Kidney (tissue), 13 donors: ENCODE measurements at regions not wholly inside any gene's neighbourhood (a gene's known extent, or its start where the extent isn't known, plus 50 kb on each side); places are given as distances from the start of the nearest gene placed in this dataset.

Source experiments
- DNase-seq, 5 donors: peaks; one replicate each; pipeline ENCODE4 v3.0.0-alpha.2; 2013 to 2020
- FAIRE-seq: peaks from 2 replicates; lab custom pipeline; 2012; peaks lifted over from hg19 to GRCh38; lab: Jason Lieb, UNC
- H3K27ac ChIP-seq, 2 donors: one replicate each; pipeline ENCODE4 v1.7.0; 2013; ENCODE audit warnings: low read depth in 2 of 2, low read length in 2 of 2, inconsistent platforms in 1 of 2
- H3K27me3 ChIP-seq: one replicate; pipeline ENCODE4 v1.7.1; 2013; ENCODE audit warnings: low read length, inconsistent platforms; ENCODE audit not compliant: control insufficient read depth, insufficient read depth
- H3K36me3 ChIP-seq, 3 donors: one replicate each; pipeline versions ENCODE4 v1.7.0 to v1.7.1; 2013; ENCODE audit warnings: low read length in 3 of 3, control low read depth in 1 of 3, inconsistent platforms in 1 of 3; ENCODE audit not compliant: insufficient read depth in 3 of 3, control insufficient read depth in 2 of 3
- H3K4me1 ChIP-seq, 3 donors: one replicate each; pipeline versions ENCODE4 v1.7.0 to v1.7.1; 2013; ENCODE audit warnings: low read length in 3 of 3, inconsistent platforms in 1 of 3, low read depth in 1 of 3; ENCODE audit not compliant: control insufficient read depth in 2 of 3, insufficient read depth in 2 of 3
- H3K4me3 ChIP-seq, 3 donors: one replicate each; pipeline versions ENCODE4 v1.7.0 to v1.8.1; 2013; ENCODE audit warnings: low read length in 3 of 3, control low read depth in 1 of 3, inconsistent platforms in 1 of 3
- H3K9ac ChIP-seq, 3 donors: one replicate each; pipeline versions ENCODE4 v1.7.0 to v1.7.1; 2013; ENCODE audit warnings: low read length in 3 of 3, control low read depth in 1 of 3, inconsistent platforms in 1 of 3
- H3K9me3 ChIP-seq, 3 donors: one replicate each; pipeline versions ENCODE4 v1.7.0 to v1.7.1; 2013; ENCODE audit warnings: low read length in 3 of 3, control low read depth in 1 of 3, inconsistent platforms in 1 of 3; ENCODE audit not compliant: control insufficient read depth in 2 of 3, insufficient read depth in 1 of 3
- intact Hi-C: fragments of 100-400 bp; cut with DNase I; formaldehyde crosslinking; loops from one replicate; pipeline ENCODE4 v1.11.1; 2022
- TF ChIP-seq, protein P1 (sequence below): IDR thresholded peaks from 3 replicates; pipeline ENCODE4 v1.5.1; 2012; ENCODE audit warnings: mild to moderate bottlenecking, moderate library complexity, borderline replicate concordance; ENCODE audit not compliant: insufficient read depth; ENCODE audit errors: extremely low read depth
- donor health status: control.
- donor health status: control.
- donor health status: control.
- donor health status: control.
- donor health status: control.
- donor health status: DM: yes; HTN: yes; CAD: no.
- donor health status: Normal renal cell carcinoma (clear cell type).

DNA sequence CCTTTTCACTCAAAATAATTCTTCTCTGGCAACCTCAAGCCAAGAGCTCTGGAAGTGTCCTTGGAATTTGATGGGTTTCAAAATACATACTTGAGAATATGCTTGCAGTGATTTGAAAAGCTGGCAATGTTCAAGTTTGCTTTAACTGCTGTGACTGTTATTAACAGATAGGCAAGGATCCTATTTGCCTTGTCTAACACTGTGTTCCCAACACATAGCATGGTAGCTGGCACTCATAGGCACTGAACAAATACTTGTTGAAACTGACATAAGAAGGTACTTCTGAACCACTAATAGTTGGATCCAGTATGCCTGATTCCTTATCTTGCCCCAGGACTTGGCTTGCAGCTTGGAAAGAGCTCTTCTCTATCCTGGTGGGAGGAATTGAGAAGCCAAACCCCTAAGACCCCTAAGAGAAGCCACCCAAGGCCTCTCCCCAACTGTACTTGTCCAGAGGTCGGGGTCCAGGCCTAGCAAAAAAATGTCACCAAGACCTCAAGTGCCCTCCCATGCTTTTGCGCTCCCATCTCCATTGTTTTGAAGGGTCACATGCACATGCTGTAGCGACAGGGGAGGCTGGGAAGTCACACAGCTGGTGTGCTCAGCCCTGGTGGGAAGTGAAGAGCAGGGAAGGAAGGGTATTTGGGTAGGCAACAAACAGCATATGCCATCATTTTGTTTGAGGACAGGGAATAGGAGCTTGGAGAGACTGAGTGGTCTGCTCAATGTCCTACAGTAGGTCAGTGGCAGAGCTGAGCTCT is 118.4 kb upstream of the HAAO start:
- DNase-seq (peak in 1 of 5 donors; percentile 14), FAIRE-seq (no peak)
- TF ChIP-seq, protein P1, sequence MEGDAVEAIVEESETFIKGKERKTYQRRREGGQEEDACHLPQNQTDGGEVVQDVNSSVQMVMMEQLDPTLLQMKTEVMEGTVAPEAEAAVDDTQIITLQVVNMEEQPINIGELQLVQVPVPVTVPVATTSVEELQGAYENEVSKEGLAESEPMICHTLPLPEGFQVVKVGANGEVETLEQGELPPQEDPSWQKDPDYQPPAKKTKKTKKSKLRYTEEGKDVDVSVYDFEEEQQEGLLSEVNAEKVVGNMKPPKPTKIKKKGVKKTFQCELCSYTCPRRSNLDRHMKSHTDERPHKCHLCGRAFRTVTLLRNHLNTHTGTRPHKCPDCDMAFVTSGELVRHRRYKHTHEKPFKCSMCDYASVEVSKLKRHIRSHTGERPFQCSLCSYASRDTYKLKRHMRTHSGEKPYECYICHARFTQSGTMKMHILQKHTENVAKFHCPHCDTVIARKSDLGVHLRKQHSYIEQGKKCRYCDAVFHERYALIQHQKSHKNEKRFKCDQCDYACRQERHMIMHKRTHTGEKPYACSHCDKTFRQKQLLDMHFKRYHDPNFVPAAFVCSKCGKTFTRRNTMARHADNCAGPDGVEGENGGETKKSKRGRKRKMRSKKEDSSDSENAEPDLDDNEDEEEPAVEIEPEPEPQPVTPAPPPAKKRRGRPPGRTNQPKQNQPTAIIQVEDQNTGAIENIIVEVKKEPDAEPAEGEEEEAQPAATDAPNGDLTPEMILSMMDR, result no peak
- Histone ChIP-seq H3K27ac (no peak overlapping the region), H3K9me3 (no peaks in the 10 kb centered on the region), H3K9ac (no peak overlapping the region), H3K4me3 (no peak overlapping the region), H3K36me3 (no peaks in the 10 kb centered on the region), H3K4me1 (peaks cover 10 to 29% (median 26%) of the 10 kb centered on the region in 3 donors), H3K27me3 (no peaks in the 10 kb centered on the region)
- intact Hi-C loops, result no loop called here

DNA sequence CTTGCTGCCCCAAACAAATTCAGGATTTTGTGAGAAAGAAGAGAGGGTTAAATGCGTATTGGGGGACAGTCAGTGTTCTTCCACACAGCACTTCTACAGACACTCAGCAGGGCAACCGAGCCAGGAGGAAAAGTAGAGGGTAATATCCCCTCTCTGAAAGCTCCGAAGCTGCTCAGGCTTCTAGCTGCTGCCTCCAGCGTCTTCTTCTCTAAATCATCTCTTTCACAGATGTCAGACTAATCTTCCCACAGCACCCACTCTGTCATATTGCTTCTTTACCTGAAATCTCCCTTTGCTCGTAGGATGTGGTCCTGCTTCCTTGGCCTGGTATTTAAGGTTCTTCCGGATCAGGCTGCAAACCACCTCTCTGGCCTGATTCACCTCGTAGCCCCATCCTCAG is 117.6 kb upstream of the HAAO start:
- DNase-seq, result no peak
- H3K4me3 ChIP-seq, result no peak overlapping the region
- H3K9me3 ChIP-seq, result no peaks in the 10 kb centered on the region
- TF ChIP-seq, protein P1, result no peak
- H3K27ac ChIP-seq, result no peak overlapping the region
- no peak overlapping the region for H3K9ac ChIP-seq
- intact Hi-C loops, result no loop called here
- H3K36me3 ChIP-seq, result no peaks in the 10 kb centered on the region
- H3K4me1 ChIP-seq, result peaks cover 10 to 37% (median 31%) of the 10 kb centered on the region in 3 donors
- FAIRE-seq, result no peak
- no peaks in the 10 kb centered on the region for H3K27me3 ChIP-seq

DNA sequence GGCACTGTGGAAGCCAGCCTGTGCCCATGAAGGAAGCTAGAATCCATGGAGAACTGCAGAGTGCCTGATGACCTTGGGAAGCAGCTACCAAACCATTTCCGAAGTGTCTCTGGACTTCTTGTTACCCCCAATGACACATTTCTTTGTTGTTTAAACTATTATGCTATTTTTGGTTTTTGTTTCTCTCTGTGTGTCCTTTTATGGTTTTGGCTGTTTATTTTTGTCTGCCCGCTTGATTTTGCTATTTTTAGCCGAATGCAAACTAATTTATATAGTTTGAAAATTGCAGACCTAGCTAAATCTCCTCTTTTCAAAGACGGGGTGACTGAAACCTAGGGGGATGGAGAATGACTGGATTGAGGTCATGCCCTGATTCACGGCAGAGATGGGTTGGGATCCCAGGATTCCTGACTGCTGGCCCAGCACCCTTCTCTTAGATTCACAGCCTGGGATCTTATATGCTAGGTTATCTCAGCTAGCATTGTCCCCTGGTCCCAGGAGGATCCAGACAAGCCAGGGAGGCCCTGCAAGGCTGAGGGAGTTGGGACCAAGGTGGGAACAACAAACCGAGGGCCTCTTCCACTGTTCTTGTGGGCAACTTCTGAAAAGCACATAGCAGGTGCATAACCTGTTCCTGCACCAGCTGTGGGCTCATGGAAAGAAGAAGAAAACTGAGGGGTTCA is 116.3 kb upstream of the HAAO start:
- Histone ChIP-seq H3K36me3 (no peaks in the 10 kb centered on the region), H3K9me3 (no peaks in the 10 kb centered on the region), H3K27me3 (no peaks in the 10 kb centered on the region), H3K9ac (no peak overlapping the region), H3K27ac (peak overlapping the region; percentile 69 to 84), H3K4me1 (peaks cover 10 to 42% (median 31%) of the 10 kb centered on the region in 3 donors), H3K4me3 (no peak overlapping the region)
- TF ChIP-seq, protein P1, result no peak
- no peak for FAIRE-seq
- intact Hi-C loops, result no loop called here
- peak in 1 of 5 donors; percentile 55 for DNase-seq
